ENCODE measurements at regions not wholly inside any gene's neighbourhood (a gene's known extent, or its start where the extent isn't known, plus 50 kb on each side); places are given as distances from the start of the nearest gene placed in this dataset.

DNA sequence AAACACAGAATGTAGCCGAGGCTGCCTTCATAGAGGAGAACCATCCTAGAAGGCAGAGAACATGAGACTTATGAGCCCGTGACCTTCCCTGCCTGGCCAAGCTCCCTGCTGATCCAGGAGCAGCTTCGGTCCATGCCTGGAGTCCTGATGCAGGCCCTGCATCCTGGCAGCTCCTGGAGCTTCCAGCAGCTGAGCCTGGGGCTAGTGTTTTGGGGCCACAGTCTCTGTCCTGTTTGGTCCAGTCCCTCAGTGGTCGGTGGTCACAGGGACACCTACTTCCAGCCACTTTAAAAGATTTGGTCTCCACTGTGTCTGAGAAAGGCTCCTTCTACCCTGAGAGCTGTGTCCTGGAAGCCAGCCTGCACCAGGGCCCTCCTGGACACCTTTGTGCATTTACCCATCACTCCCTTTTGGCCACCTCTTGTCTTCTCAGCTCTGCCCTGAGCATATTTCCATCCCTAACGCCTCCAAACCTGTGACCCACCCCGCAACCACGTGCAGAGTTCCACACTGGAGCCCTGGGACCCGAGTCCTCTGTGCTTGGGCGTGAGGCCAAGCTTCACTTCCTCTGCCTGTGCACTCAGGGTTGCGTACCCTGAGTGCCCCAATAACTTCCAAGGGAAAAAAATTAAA, 315.2 kb upstream of the ZNF32 start:
- no peaks in the 10 kb centered on the region for H3K36me3 ChIP-seq (ENCODE audit: control insufficient read depth in 2 of 2, extremely low read depth in 1 of 2, insufficient read depth in 2 of 2, low read length in 2 of 2)
- H3K9ac ChIP-seq (ENCODE audit: control insufficient read depth, extremely low read depth, insufficient read depth, low read length) = no peak overlapping the region
- no peaks in the 10 kb centered on the region for H3K27me3 ChIP-seq (ENCODE audit: control insufficient read depth, extremely low read depth, insufficient read depth, low read length)
- H3K9me1 ChIP-seq (ENCODE audit: control insufficient read depth, extremely low read depth, insufficient read depth, low read length) = no peaks in the 10 kb centered on the region
- no peaks in the 10 kb centered on the region for H4K20me1 ChIP-seq (ENCODE audit: control insufficient read depth, extremely low read depth, insufficient read depth, low read length)
- DNase-seq (ENCODE audit: low read depth, low spot score) (no peak), FAIRE-seq (no peak)
- no peaks in the 10 kb centered on the region for H3K9me3 ChIP-seq (ENCODE audit: control insufficient read depth, low read depth, low read length)
- dilution Hi-C loops (cut with MboI; ENCODE audit: extremely low pct_ligation_motif_present, low sequenced_read_pairs) = no loop called here
- H3K4me3 ChIP-seq (ENCODE audit: control insufficient read depth in 2 of 3, extremely low read depth in 1 of 3, insufficient read depth in 2 of 3, low read depth in 1 of 3, low read length in 3 of 3) = no peak overlapping the region
- H3K79me2 ChIP-seq (ENCODE audit: control insufficient read depth, insufficient read depth, low read length) = no peaks in the 10 kb centered on the region
- no peak for TF ChIP-seq CTCF (optimal IDR thresholded peaks at IDR 0.05 in 1 of 3, IDR thresholded peaks at IDR 0.05 in 1 of 3, conservative IDR thresholded peaks at IDR 0.05 in 1 of 3; ENCODE audit: extremely low read depth in 1 of 3, insufficient read depth in 2 of 3, low read length in 3 of 3)
- TF ChIP-seq EZH2 (IDR thresholded peaks at IDR 0.05; ENCODE audit: low read length) = no peak
- H3K4me1 ChIP-seq (ENCODE audit: control insufficient read depth, extremely low read depth, insufficient read depth, low read length) = no peaks in the 10 kb centered on the region
- no peak overlapping the region for H2AFZ ChIP-seq (ENCODE audit: control insufficient read depth, low read length)
- H3K27ac ChIP-seq (ENCODE audit: control insufficient read depth, insufficient read depth, low read length) = no peak overlapping the region
- no peak overlapping the region for H3K4me2 ChIP-seq (ENCODE audit: control insufficient read depth, extremely low read depth, insufficient read depth, low read depth, low read length)

GRCh38 chr10:43963379-43963778, 314.7 kb upstream of the ZNF32 start:
- dilution Hi-C loops (cut with MboI; ENCODE audit: extremely low pct_ligation_motif_present, low sequenced_read_pairs) = no loop called here
- H3K79me2 ChIP-seq (ENCODE audit: control insufficient read depth, insufficient read depth, low read length) = no peaks in the 10 kb centered on the region
- H4K20me1 ChIP-seq (ENCODE audit: control insufficient read depth, extremely low read depth, insufficient read depth, low read length) = no peaks in the 10 kb centered on the region
- H3K27ac ChIP-seq (ENCODE audit: control insufficient read depth, insufficient read depth, low read length) = no peak overlapping the region
- no peaks in the 10 kb centered on the region for H3K27me3 ChIP-seq (ENCODE audit: control insufficient read depth, extremely low read depth, insufficient read depth, low read length)
- no peak overlapping the region for H2AFZ ChIP-seq (ENCODE audit: control insufficient read depth, low read length)
- no peak overlapping the region for H3K4me3 ChIP-seq (ENCODE audit: control insufficient read depth in 2 of 3, extremely low read depth in 1 of 3, insufficient read depth in 2 of 3, low read depth in 1 of 3, low read length in 3 of 3)
- H3K36me3 ChIP-seq (ENCODE audit: control insufficient read depth in 2 of 2, extremely low read depth in 1 of 2, insufficient read depth in 2 of 2, low read length in 2 of 2) = no peaks in the 10 kb centered on the region
- FAIRE-seq (no peak), DNase-seq (ENCODE audit: low read depth, low spot score) (no peak)
- no peaks in the 10 kb centered on the region for H3K9me3 ChIP-seq (ENCODE audit: control insufficient read depth, low read depth, low read length)
- H3K4me1 ChIP-seq (ENCODE audit: control insufficient read depth, extremely low read depth, insufficient read depth, low read length) = no peaks in the 10 kb centered on the region
- H3K9ac ChIP-seq (ENCODE audit: control insufficient read depth, extremely low read depth, insufficient read depth, low read length) = no peak overlapping the region
- H3K4me2 ChIP-seq (ENCODE audit: control insufficient read depth, extremely low read depth, insufficient read depth, low read depth, low read length) = no peak overlapping the region
- H3K9me1 ChIP-seq (ENCODE audit: control insufficient read depth, extremely low read depth, insufficient read depth, low read length) = no peaks in the 10 kb centered on the region
- TF ChIP-seq CTCF (optimal IDR thresholded peaks at IDR 0.05 in 1 of 3, IDR thresholded peaks at IDR 0.05 in 1 of 3, conservative IDR thresholded peaks at IDR 0.05 in 1 of 3; ENCODE audit: extremely low read depth in 1 of 3, insufficient read depth in 2 of 3, low read length in 3 of 3) (no peak), EZH2 (IDR thresholded peaks at IDR 0.05; ENCODE audit: low read length) (no peak)
